HAP-1 (cell line): ENCODE measurements at regions not wholly inside any gene's neighbourhood (a gene's known extent, or its start where the extent isn't known, plus 50 kb on each side); places are given as distances from the start of the nearest gene placed in this dataset.

ENCODE experiments used
- DNase-seq, 2 experiments: peaks; one replicate each; pipeline ENCODE4 v3.0.0-alpha.2; 2016 to 2020; ENCODE audit warnings: low spot score in 2 of 2
- H3K27me3 ChIP-seq: fragments of 250-450 bp; sonication (Bioruptor Pico); 2 replicates; pipeline ENCODE4 v1.5.1; 2020; ENCODE audit warnings: low read depth, mild to moderate bottlenecking, moderate library complexity
- H3K36me3 ChIP-seq: fragments of 250-450 bp; sonication (Bioruptor Pico); replicated peaks from 2 replicates; pipeline ENCODE4 v1.5.1; 2020; ENCODE audit warnings: mild to moderate bottlenecking
- H3K4me1 ChIP-seq: fragments of 250-450 bp; sonication (Bioruptor Pico); 2 replicates; pipeline ENCODE4 v1.5.1; 2020; ENCODE audit warnings: mild to moderate bottlenecking
- H3K4me3 ChIP-seq: fragments of 250-450 bp; sonication (Bioruptor Pico); 2 replicates; pipeline ENCODE4 v1.5.1; 2020; ENCODE audit warnings: mild to moderate bottlenecking, moderate library complexity
- H3K9me3 ChIP-seq: fragments of 250-450 bp; sonication (Bioruptor Pico); 2 replicates; pipeline ENCODE4 v1.5.1; 2020; ENCODE audit warnings: mild to moderate bottlenecking, moderate library complexity
- in situ Hi-C: fragments of 300-500 bp; cut with MboI; formaldehyde crosslinking; loops from 3 replicates; pipeline ENCODE4 v1.14.3; 2020; ENCODE audit warnings: low sequenced_read_pairs, inconsistent platforms, mixed read lengths

DNA sequence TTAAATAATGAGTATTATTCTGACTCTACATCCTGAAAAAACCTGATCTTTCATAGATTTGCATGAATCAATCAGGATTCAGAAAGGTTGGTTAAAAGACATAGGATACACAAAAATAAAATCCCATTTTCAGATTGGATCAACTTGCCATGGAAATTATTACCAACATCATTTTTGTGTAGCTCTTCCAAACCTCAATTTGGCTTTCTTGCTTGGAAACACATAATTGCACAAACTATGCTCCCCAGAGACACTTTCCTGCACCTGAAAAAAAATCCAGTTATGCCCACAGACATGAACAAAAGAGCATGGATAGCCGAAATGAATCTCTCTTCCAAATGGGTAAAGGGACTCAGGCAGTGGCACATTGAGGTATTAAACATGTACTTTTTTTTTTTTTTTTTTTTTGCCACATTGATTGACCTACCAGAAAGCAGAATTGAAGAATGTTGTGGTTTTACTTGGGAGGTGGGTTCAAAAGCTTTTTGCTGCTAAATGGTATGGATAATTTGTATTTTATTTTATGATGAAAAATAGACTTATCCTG is 135.4 kb upstream of the FBN2 start:
- Histone ChIP-seq H3K4me1 (peaks cover 25% of the 10 kb centered on the region), H3K9me3 (no peaks in the 10 kb centered on the region), H3K36me3 (no peaks in the 10 kb centered on the region), H3K27me3 (no peaks in the 10 kb centered on the region), H3K4me3 (no peak overlapping the region)
- in situ Hi-C loops = no loop called here
- no peak for DNase-seq

GRCh38 chr5:128673970-128674369 is 135.9 kb upstream of the FBN2 start:
- in situ Hi-C loops = no loop called here
- no peaks in the 10 kb centered on the region for H3K9me3 ChIP-seq

DNA sequence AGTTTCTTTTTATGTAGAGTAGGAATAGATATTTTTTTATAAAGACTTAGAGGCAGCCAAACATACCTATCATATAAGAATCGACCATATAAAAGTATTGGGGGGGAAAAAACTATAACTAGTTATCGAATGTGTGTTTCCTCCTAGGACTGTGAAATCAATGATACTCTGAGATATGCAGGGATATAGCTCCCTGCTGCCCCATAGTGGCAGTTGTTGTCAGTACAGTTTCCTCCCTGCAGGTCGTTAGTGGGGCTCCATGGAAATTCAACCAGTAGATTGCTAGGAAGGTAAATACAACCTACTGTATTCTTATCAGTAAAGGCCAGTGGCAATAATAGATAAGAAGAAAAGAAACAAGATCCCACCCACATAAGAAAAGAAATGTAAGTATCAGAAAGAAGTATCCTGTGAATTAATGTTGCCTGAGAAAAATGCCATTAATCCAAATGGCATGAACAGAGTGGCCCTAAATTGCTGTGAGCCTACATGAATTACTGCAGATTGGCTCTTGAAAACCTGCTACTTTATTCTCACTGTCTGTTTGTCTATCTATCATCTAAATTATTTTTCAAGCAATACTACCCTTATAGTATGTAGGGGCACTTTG is 136.9 kb upstream of the FBN2 start:
- H3K36me3 ChIP-seq = no peaks in the 10 kb centered on the region
- in situ Hi-C loops = no loop called here

More at GRCh38 chr5:128673970-128674369, 135.9 kb upstream of the FBN2 start:
- DNase-seq = no peak
- Histone ChIP-seq H3K36me3 (no peaks in the 10 kb centered on the region), H3K4me3 (no peak overlapping the region), H3K4me1 (peaks cover 25% of the 10 kb centered on the region), H3K27me3 (no peaks in the 10 kb centered on the region)

DNA sequence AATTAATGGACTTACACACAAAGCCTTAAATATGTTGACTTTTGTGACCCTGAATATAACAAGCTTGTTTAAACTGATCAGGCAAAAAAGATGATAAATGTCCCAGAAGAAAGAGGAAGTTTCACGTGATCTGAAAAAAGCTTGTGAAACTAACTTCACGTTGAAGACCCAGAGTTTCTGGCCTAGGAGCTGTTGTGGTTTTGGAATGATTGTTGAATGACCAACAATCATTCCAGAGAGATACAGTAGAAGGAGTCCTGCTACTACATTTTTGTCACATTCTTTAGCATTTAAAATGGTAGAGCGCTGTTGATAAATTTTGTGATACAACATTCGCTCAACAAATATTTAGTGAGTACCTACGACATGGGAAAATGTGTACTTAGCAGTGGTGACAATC is 143.1 kb upstream of the FBN2 start:
- Histone ChIP-seq H3K36me3 (no peaks in the 10 kb centered on the region), H3K4me3 (no peak overlapping the region), H3K9me3 (no peaks in the 10 kb centered on the region), H3K27me3 (no peaks in the 10 kb centered on the region), H3K4me1 (peaks cover 17% of the 10 kb centered on the region)
- no peak for DNase-seq
- in situ Hi-C loops = no loop called here

More for the DNA sequence above, 136.9 kb upstream of the FBN2 start:
- Histone ChIP-seq H3K27me3 (no peaks in the 10 kb centered on the region), H3K4me1 (peaks cover 25% of the 10 kb centered on the region), H3K9me3 (no peaks in the 10 kb centered on the region), H3K4me3 (no peak overlapping the region)
- DNase-seq = peak; percentile 60 to 81

- in situ Hi-C loops = no loop called here
- no peaks in the 10 kb centered on the region for H3K9me3 ChIP-seq
- no peak overlapping the region for H3K4me3 ChIP-seq
- H3K36me3 ChIP-seq = no peaks in the 10 kb centered on the region
- H3K27me3 ChIP-seq = no peaks in the 10 kb centered on the region
- peak; percentile 17 to 20 for DNase-seq
- H3K4me1 ChIP-seq = peaks cover 17% of the 10 kb centered on the region
Measured at GRCh38 chr5:128681764-128682592, 143.9 kb upstream of the FBN2 start.

DNA sequence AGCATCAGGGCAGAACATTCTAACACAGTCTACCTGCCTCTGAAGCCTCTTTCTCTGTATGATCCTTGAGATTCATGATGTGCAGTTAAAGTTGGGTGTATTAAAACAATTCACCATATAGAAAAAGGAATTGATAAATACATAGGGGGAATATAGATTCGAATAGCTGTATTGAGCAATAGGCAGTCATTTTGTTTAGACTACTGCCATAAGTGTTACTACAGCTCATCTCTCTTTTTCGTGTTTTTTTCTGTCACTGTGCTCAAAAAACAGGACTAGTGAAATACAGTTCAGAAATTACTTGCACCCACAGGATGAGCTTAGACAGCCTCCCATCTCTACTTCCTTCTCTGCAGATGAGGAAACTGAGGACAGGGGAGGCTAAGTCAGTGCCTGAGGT is 144.6 kb upstream of the FBN2 start:
- no peaks in the 10 kb centered on the region for H3K27me3 ChIP-seq
- no peak for DNase-seq
- H3K9me3 ChIP-seq = no peaks in the 10 kb centered on the region
- in situ Hi-C loops = no loop called here
- no peaks in the 10 kb centered on the region for H3K36me3 ChIP-seq
- peaks cover 17% of the 10 kb centered on the region for H3K4me1 ChIP-seq
- H3K4me3 ChIP-seq = no peak overlapping the region

- no peak overlapping the region for H3K4me3 ChIP-seq
- no peaks in the 10 kb centered on the region for H3K36me3 ChIP-seq
- peaks cover 17% of the 10 kb centered on the region for H3K4me1 ChIP-seq
- no peak for DNase-seq
- no peaks in the 10 kb centered on the region for H3K27me3 ChIP-seq
- in situ Hi-C loops = no loop called here
- H3K9me3 ChIP-seq = no peaks in the 10 kb centered on the region
Measured at GRCh38 chr5:128684961-128685360, 146.9 kb upstream of the FBN2 start.

- no peaks in the 10 kb centered on the region for H3K36me3 ChIP-seq
- in situ Hi-C loops = no loop called here
Measured at GRCh38 chr5:128687930-128688329, 149.9 kb upstream of the FBN2 start.

DNA sequence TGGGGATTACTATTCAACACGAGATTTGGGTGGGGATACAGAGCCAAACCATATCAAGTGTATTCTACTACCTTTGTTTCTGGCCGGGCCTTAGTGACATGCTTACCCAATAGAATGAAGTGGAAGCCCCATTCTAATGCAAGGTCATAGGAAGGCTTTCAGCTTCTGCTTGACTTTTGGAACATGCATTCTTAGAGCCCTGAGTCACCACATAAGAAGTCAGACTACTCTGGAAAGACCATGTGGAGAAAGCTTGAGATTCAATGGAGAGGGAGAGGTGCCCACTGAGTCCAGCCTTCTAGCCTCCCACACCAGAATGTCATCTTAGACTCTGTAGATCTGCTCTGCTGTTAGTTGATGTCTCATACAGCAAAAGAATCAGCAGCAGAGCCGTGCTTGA is 155.7 kb upstream of the FBN2 start:
- in situ Hi-C loops = no loop called here
- no peak for DNase-seq
- Histone ChIP-seq H3K4me1 (peaks cover 33% of the 10 kb centered on the region), H3K4me3 (no peak overlapping the region), H3K9me3 (no peaks in the 10 kb centered on the region; the same call in 1 of the 2 replicates), H3K27me3 (no peaks in the 10 kb centered on the region), H3K36me3 (no peaks in the 10 kb centered on the region)

More at GRCh38 chr5:128687930-128688329, 149.9 kb upstream of the FBN2 start:
- no peak overlapping the region for H3K4me3 ChIP-seq
- no peak for DNase-seq
- peaks cover 4% of the 10 kb centered on the region for H3K4me1 ChIP-seq
- H3K27me3 ChIP-seq = no peaks in the 10 kb centered on the region
- H3K9me3 ChIP-seq = no peaks in the 10 kb centered on the region; the same call in 1 of the 2 replicates

- H3K4me3 ChIP-seq = no peak overlapping the region
- in situ Hi-C loops = no loop called here
- H3K36me3 ChIP-seq = no peaks in the 10 kb centered on the region
- no peaks in the 10 kb centered on the region; the same call in 1 of the 2 replicates for H3K9me3 ChIP-seq
- H3K27me3 ChIP-seq = no peaks in the 10 kb centered on the region
- H3K4me1 ChIP-seq = peaks cover 53% of the 10 kb centered on the region
- peak; percentile 51 to 54 for DNase-seq
Measured at GRCh38 chr5:128695791-128696530, 157.9 kb upstream of the FBN2 start.

GRCh38 chr5:128701301-128701700 is 163.3 kb upstream of the FBN2 start:
- no peaks in the 10 kb centered on the region for H3K27me3 ChIP-seq
- peak; percentile 40 to 97 for DNase-seq

GRCh38 chr5:128703322-128703721 is 165.3 kb upstream of the FBN2 start:
- in situ Hi-C loops = no loop called here
- Histone ChIP-seq H3K36me3 (no peaks in the 10 kb centered on the region), H3K9me3 (no peaks in the 10 kb centered on the region)

More at GRCh38 chr5:128701301-128701700, 163.3 kb upstream of the FBN2 start:
- no peaks in the 10 kb centered on the region for H3K9me3 ChIP-seq
- no peak overlapping the region for H3K4me3 ChIP-seq
- in situ Hi-C loops = no loop called here
- no peaks in the 10 kb centered on the region for H3K36me3 ChIP-seq
- peaks cover 63% of the 10 kb centered on the region for H3K4me1 ChIP-seq

GRCh38 chr5:128706269-128706668 is 168.2 kb upstream of the FBN2 start:
- H3K9me3 ChIP-seq = no peaks in the 10 kb centered on the region
- peaks cover 17% of the 10 kb centered on the region for H3K4me1 ChIP-seq
- no peaks in the 10 kb centered on the region for H3K36me3 ChIP-seq
- in situ Hi-C loops = no loop called here
- no peaks in the 10 kb centered on the region for H3K27me3 ChIP-seq
- DNase-seq = no peak
- no peak overlapping the region for H3K4me3 ChIP-seq

More at GRCh38 chr5:128703322-128703721, 165.3 kb upstream of the FBN2 start:
- DNase-seq = no peak
- H3K27me3 ChIP-seq = no peaks in the 10 kb centered on the region
- H3K4me1 ChIP-seq = peaks cover 43% of the 10 kb centered on the region
- H3K4me3 ChIP-seq = no peak overlapping the region
